ENCODE measurements at regions not wholly inside any gene's neighbourhood (a gene's known extent, or its start where the extent isn't known, plus 50 kb on each side); places are given as distances from the start of the nearest gene placed in this dataset.
A peak's percentile ranks its signal among the peaks of the same experiment; 100 is the strongest.

- DNase-seq (ENCODE audit: low read depth) = no peak
Observed at GRCh38 chr4:165610679-165611437, 232.1 kb downstream of the CPE start.

- no peak for DNase-seq (ENCODE audit: low read depth)
Observed at GRCh38 chr4:165612936-165613335, 234.1 kb downstream of the CPE start.

GRCh38 chr4:165613581-165613980 is 234.8 kb downstream of the CPE start:
- DNase-seq (ENCODE audit: low read depth) = no peak

- DNase-seq (ENCODE audit: low read depth) = no peak
Observed at GRCh38 chr4:165620913-165621312, 242.1 kb downstream of the CPE start.

GRCh38 chr4:165621983-165622382 is 243.2 kb downstream of the CPE start:
- DNase-seq (ENCODE audit: low read depth) = peak; percentile 18

GRCh38 chr4:165625281-165625680 is 246.5 kb downstream of the CPE start:
- no peak for DNase-seq (ENCODE audit: low read depth)

- no peak for DNase-seq (ENCODE audit: low read depth)
Observed at GRCh38 chr4:165626316-165626715, 246.7 kb upstream of the TLL1 start.

- no peak for DNase-seq (ENCODE audit: low read depth)
Observed at GRCh38 chr4:165627128-165627527, 245.9 kb upstream of the TLL1 start.

- peak; percentile 30 for DNase-seq (ENCODE audit: low read depth)
Observed at GRCh38 chr4:165627548-165627947, 245.5 kb upstream of the TLL1 start.

GRCh38 chr4:165628572-165628971 is 244.5 kb upstream of the TLL1 start:
- DNase-seq (ENCODE audit: low read depth) = no peak

- no peak for DNase-seq (ENCODE audit: low read depth)
Observed at GRCh38 chr4:165630671-165631070, 242.4 kb upstream of the TLL1 start.

GRCh38 chr4:165631208-165631894 is 241.7 kb upstream of the TLL1 start:
- peak; percentile 18 for DNase-seq (ENCODE audit: low read depth)

GRCh38 chr4:165631912-165632311 is 241.1 kb upstream of the TLL1 start:
- DNase-seq (ENCODE audit: low read depth) = no peak

GRCh38 chr4:165634766-165635165 is 238.3 kb upstream of the TLL1 start:
- no peak for DNase-seq (ENCODE audit: low read depth)

GRCh38 chr4:165635381-165635780 is 237.7 kb upstream of the TLL1 start:
- no peak for DNase-seq (ENCODE audit: low read depth)

- DNase-seq (ENCODE audit: low read depth) = no peak
Observed at GRCh38 chr4:165635951-165636350, 237.1 kb upstream of the TLL1 start.

- no peak for DNase-seq (ENCODE audit: low read depth)
Observed at GRCh38 chr4:165651901-165652300, 221.1 kb upstream of the TLL1 start.

GRCh38 chr4:165654556-165654955 is 218.5 kb upstream of the TLL1 start:
- no peak for DNase-seq (ENCODE audit: low read depth)

GRCh38 chr4:165656399-165656798 is 216.6 kb upstream of the TLL1 start:
- no peak for DNase-seq (ENCODE audit: low read depth)

- no peak for DNase-seq (ENCODE audit: low read depth)
Observed at GRCh38 chr4:165656829-165657490, 216.1 kb upstream of the TLL1 start.

- DNase-seq (ENCODE audit: low read depth) = no peak
Observed at GRCh38 chr4:165662341-165662740, 210.7 kb upstream of the TLL1 start.

- DNase-seq (ENCODE audit: low read depth) = no peak
Observed at GRCh38 chr4:165663411-165663810, 209.6 kb upstream of the TLL1 start.

GRCh38 chr4:165666836-165667235 is 206.2 kb upstream of the TLL1 start:
- no peak for DNase-seq (ENCODE audit: low read depth)

Measured in ELR (cell line).